B cell (primary cell): ENCODE measurements at regions not wholly inside any gene's neighbourhood (a gene's known extent, or its start where the extent isn't known, plus 50 kb on each side); places are given as distances from the start of the nearest gene placed in this dataset.

ENCODE experiments used
- ATAC-seq: fragments of 200-7000 bp; cut with Tn5 transposase; one replicate; pipeline ENCODE4 v1.10.0; 2021; ENCODE audit warnings: low read depth, mild to moderate bottlenecking, moderate number of reproducible peaks, moderate library complexity
- CTCF ChIA-PET: fragments of 350-600 bp; sonication (Branson Sonifier 250); formaldehyde crosslinking; loops from one replicate; lab custom pipeline; 2021; ENCODE audit warnings: antibody characterized with exemption, inconsistent platforms; lab: Charles Lee
- POLR2A ChIA-PET: fragments of 350-600 bp; sonication (Branson Sonifier 250); formaldehyde crosslinking; loops from one replicate; lab custom pipeline; 2021; ENCODE audit warnings: antibody characterized with exemption; lab: Charles Lee
- DNase-seq: peaks from one replicate; pipeline ENCODE4 v3.0.0; 2013
- H2AFZ ChIP-seq: 2 replicates; pipeline ENCODE4 v1.6.1; 2012; ENCODE audit warnings: mild to moderate bottlenecking, low read depth, low read length; ENCODE audit not compliant: insufficient read depth, poor library complexity, severe bottlenecking
- H3K27ac ChIP-seq, 2 donors: 1 replicate in 1 of 2; 2 replicates in 1 of 2; pipeline ENCODE4 v1.5.1; 2012 to 2013; ENCODE audit warnings: low read length in 2 of 2, mild to moderate bottlenecking in 2 of 2, moderate library complexity in 1 of 2
- H3K27me3 ChIP-seq, 4 experiments: fragments of 200-600 bp in 1 of 4; sonication (generic) in 1 of 4; replicated peaks in 1 of 4; 1 replicate in 2 of 4; 2 replicates in 2 of 4; pipeline versions ENCODE4 v1.6.1 to v1.7.0; 2013 to 2016; ENCODE audit warnings: low read length in 3 of 4, mild to moderate bottlenecking in 2 of 4, mixed read lengths in 1 of 4, moderate library complexity in 1 of 4; ENCODE audit not compliant: insufficient read depth in 4 of 4, control insufficient read depth in 3 of 4; ENCODE audit errors: control extremely low read depth in 1 of 4
- H3K36me3 ChIP-seq, 2 experiments: replicated peaks in 1 of 2; 1 replicate in 1 of 2; 2 replicates in 1 of 2; pipeline versions ENCODE4 v1.6.1 to v1.7.1; 2013; ENCODE audit warnings: low read length in 1 of 2; ENCODE audit not compliant: insufficient read depth in 2 of 2, control insufficient read depth in 1 of 2; ENCODE audit errors: control extremely low read depth in 1 of 2, extremely low read depth in 1 of 2
- H3K4me1 ChIP-seq, 2 donors: fragments of 200-600 bp in 1 of 2; sonication (generic) in 1 of 2; 1 replicate in 1 of 2; 2 replicates in 1 of 2; pipeline versions ENCODE4 v1.5.1 to v1.6.1; 2013 to 2017; ENCODE audit warnings: low read length in 2 of 2; ENCODE audit not compliant: control insufficient read depth in 2 of 2, insufficient read depth in 2 of 2
- H3K4me2 ChIP-seq: replicated peaks from 2 replicates; pipeline ENCODE3; 2012; ENCODE audit warnings: mild to moderate bottlenecking, low read depth, low read length; ENCODE audit not compliant: poor library complexity, severe bottlenecking
- H3K4me3 ChIP-seq, 5 experiments: fragments of 200-600 bp in 1 of 5; sonication (generic) in 1 of 5; 1 replicate in 3 of 5; 2 replicates in 2 of 5; pipeline versions ENCODE4 v1.5.1 to v1.7.0; 2011 to 2016; ENCODE audit warnings: low read length in 4 of 5, mild to moderate bottlenecking in 4 of 5, low read depth in 2 of 5, control low read depth in 1 of 5, moderate library complexity in 1 of 5; ENCODE audit not compliant: insufficient read depth in 1 of 5; ENCODE audit errors: control extremely low read depth in 1 of 5, extremely low read depth in 1 of 5
- H3K79me2 ChIP-seq: fragments of 200-600 bp; sonication (generic); one replicate; pipeline ENCODE4 v1.6.0; 2016; ENCODE audit warnings: low read length; ENCODE audit not compliant: control insufficient read depth, insufficient read depth
- H3K9ac ChIP-seq: fragments of 200-600 bp; sonication (generic); 2 replicates; pipeline ENCODE4 v1.6.1; 2017; ENCODE audit warnings: mild to moderate bottlenecking, low read length, moderate library complexity
- H3K9me3 ChIP-seq, 3 donors: one replicate each; pipeline versions ENCODE4 v1.6.1 to v1.7.1; 2013; ENCODE audit warnings: low read length in 2 of 3; ENCODE audit not compliant: control insufficient read depth in 2 of 3, insufficient read depth in 1 of 3; ENCODE audit errors: control extremely low read depth in 1 of 3
- H4K20me1 ChIP-seq: 2 replicates; pipeline ENCODE4 v1.6.0; 2012; ENCODE audit warnings: mild to moderate bottlenecking, low read length; ENCODE audit not compliant: insufficient read depth, control insufficient read depth, poor library complexity, severe bottlenecking
- H3K27ac Mint-ChIP-seq: one replicate; pipeline ENCODE4 v1.8.0; 2021; ENCODE audit warnings: mixed read lengths
- H3K27me3 Mint-ChIP-seq: one replicate; pipeline ENCODE4 v1.8.0; 2021; ENCODE audit warnings: mixed read lengths
- H3K4me1 Mint-ChIP-seq: one replicate; pipeline ENCODE4 v1.8.0; 2021; ENCODE audit warnings: mixed read lengths
- H3K4me3 Mint-ChIP-seq: one replicate; pipeline ENCODE4 v1.8.0; 2021; ENCODE audit warnings: mixed read lengths
- H3K9me3 Mint-ChIP-seq: one replicate; pipeline ENCODE4 v1.8.0; 2022; ENCODE audit warnings: mixed read lengths; ENCODE audit not compliant: insufficient read depth
- CTCF ChIP-seq: fragments of 200-600 bp; IDR thresholded peaks from one replicate; pipeline ENCODE4 v1.8.0; 2022; ENCODE audit warnings: antibody characterized with exemption, mild to moderate bottlenecking
- EZH2 ChIP-seq: IDR thresholded peaks from 2 replicates; pipeline ENCODE4 v1.6.1; 2012; ENCODE audit warnings: borderline replicate concordance, low read depth, mild to moderate bottlenecking, moderate library complexity, low read length; ENCODE audit not compliant: insufficient read depth, poor library complexity, severe bottlenecking
- WGBS: methylation state at CpG from one replicate; pipeline ENCODE4 v1.1.5; 2013; ENCODE audit warnings: missing lambda C conversion rate; ENCODE audit not compliant: insufficient coverage; 5-methylcytosine and 5-hydroxymethylcytosine counted together
- intact Hi-C: fragments of 100-400 bp; cut with micrococcal nuclease; formaldehyde crosslinking; loops from one replicate; pipeline ENCODE4 v1.10.0; 2022

DNA sequence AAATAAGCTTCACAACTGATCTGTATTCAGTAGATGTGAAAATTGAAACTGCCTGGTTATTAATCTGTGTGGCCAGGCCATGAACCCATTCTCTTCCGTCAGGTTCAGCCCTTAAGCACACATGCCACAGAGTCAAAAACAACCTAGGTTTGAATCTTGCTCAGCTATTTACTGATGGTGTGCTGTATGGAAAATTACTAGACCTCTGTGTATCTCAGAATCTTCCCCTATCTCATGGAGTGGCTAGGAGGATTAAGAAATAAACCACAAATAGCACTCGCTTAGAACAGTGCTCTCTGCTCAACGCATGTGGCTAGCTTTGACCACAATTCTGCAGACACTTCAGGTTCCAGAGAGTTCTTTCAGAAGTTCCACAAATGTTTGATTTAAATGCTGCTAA, 240.7 kb upstream of the PLEKHG7 start:
- Mint-ChIP-seq H3K4me1 (peaks cover 84% of the 10 kb centered on the region), H3K27me3 (no peaks in the 10 kb centered on the region), H3K4me3 (peak overlapping the region; percentile 66), H3K27ac (peak overlapping the region; percentile 92), H3K9me3 (peaks cover 2% of the 10 kb centered on the region)
- peaks cover 0 to 4% (median 0%) of the 10 kb centered on the region in 3 donors for H3K9me3 ChIP-seq
- H3K4me1 ChIP-seq = peaks cover 69 to 84% of the 10 kb centered on the region in 2 donors
- ChIA-PET CTCF (interaction anchor here (0.9 to 2.2 kb wide), 9 partner anchors 16 to 320 kb away, joined by 3 to 19 read pairs (median 5); partner anchors contain the start of gene BTG1), POLR2A (interaction anchor here (1.2 to 2.1 kb wide), 4 partner anchors 13 to 316 kb away, joined by 3 to 16 read pairs (median 5); partner anchors contain the start of gene BTG1)
- intact Hi-C loops = loop anchor here (1.0 kb wide), 2 partner anchors 8 to 16 kb away; no protein-coding TSS in a partner anchor
- H2AFZ ChIP-seq = peak overlapping the region; percentile 81
- H3K4me3 ChIP-seq = peak overlapping the region in 2 of 5 experiments; percentile 4 to 25
- ATAC-seq (peak; percentile 32), DNase-seq (no peak)
- no peak for TF ChIP-seq CTCF
- no peak for TF ChIP-seq EZH2
- no peaks in the 10 kb centered on the region for H3K36me3 ChIP-seq
- H3K27me3 ChIP-seq = no peaks in the 10 kb centered on the region
- WGBS = no CpG with 5 or more reads among the region's 3 CpGs
- peak overlapping the region; percentile 33 for H3K9ac ChIP-seq
- peak overlapping the region; percentile 75 for H3K4me2 ChIP-seq
- peak overlapping the region; percentile 85 to 93 for H3K27ac ChIP-seq
- peaks cover 18% of the 10 kb centered on the region for H3K79me2 ChIP-seq
- no peaks in the 10 kb centered on the region for H4K20me1 ChIP-seq

DNA sequence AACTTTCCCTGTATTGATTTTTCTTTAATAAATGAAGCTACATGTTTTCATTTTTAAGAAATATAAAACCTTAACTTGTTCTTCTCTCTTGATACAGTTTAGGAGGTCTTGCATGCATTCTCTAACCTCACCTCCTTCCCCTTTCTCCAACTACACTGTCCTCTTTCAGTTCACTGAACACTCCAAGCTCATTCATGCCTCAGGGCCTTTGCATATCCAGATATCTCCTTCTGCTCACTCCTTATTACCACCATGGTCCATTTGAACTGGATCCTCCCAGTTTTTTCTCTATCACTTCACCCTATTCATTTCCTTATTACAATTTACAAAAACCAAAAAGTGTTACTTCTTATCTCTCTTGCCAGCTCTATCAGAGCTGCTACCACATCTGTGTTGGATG, 242.9 kb upstream of the PLEKHG7 start:
- Mint-ChIP-seq H3K4me1 (peaks cover 73% of the 10 kb centered on the region), H3K4me3 (peak overlapping the region; percentile 30)
- intact Hi-C loops = no loop called here

More for the DNA sequence above, 242.9 kb upstream of the PLEKHG7 start:
- Histone ChIP-seq H3K9me3 (peaks cover 0 to 4% (median 3%) of the 10 kb centered on the region in 3 donors), H2AFZ (no peak overlapping the region), H3K4me1 (peaks cover 53 to 69% of the 10 kb centered on the region in 2 donors), H3K27me3 (no peaks in the 10 kb centered on the region), H3K4me2 (peak overlapping the region; percentile 7), H3K4me3 (no peak overlapping the region), H3K27ac (peak overlapping the region; percentile 85 to 93), H4K20me1 (no peaks in the 10 kb centered on the region), H3K9ac (no peak overlapping the region), H3K36me3 (no peaks in the 10 kb centered on the region), H3K79me2 (peaks cover 18% of the 10 kb centered on the region)
- DNase-seq = no peak
- Mint-ChIP-seq H3K9me3 (peaks cover 2% of the 10 kb centered on the region), H3K27me3 (no peaks in the 10 kb centered on the region), H3K27ac (peak overlapping the region; percentile 89)
- ChIA-PET POLR2A (interaction anchor here (0.7 to 1.1 kb wide), 3 partner anchors 9 to 314 kb away, joined by 3 read pairs; no protein-coding TSS in a partner anchor), CTCF (interaction anchor here (1.1 to 1.8 kb wide), 2 partner anchors 13 to 288 kb away, joined by 3 to 6 read pairs; no protein-coding TSS in a partner anchor)
- TF ChIP-seq EZH2 = no peak
- no peak for TF ChIP-seq CTCF
- ATAC-seq = no peak
